SKM-1 (cell line): ENCODE measurements at regions not wholly inside any gene's neighbourhood (a gene's known extent, or its start where the extent isn't known, plus 50 kb on each side); places are given as distances from the start of the nearest gene placed in this dataset.
"Not testable (repeated sequence)": the region's sequence is repeated elsewhere in the genome, so short reads cannot be mapped to it uniquely, and the experiment has no call there.

ENCODE experiments used
- DNase-seq: peaks from one replicate; lab custom pipeline; 2025; ENCODE audit not compliant: unreplicated experiment; lab: John Stamatoyannopoulos, UW

DNA sequence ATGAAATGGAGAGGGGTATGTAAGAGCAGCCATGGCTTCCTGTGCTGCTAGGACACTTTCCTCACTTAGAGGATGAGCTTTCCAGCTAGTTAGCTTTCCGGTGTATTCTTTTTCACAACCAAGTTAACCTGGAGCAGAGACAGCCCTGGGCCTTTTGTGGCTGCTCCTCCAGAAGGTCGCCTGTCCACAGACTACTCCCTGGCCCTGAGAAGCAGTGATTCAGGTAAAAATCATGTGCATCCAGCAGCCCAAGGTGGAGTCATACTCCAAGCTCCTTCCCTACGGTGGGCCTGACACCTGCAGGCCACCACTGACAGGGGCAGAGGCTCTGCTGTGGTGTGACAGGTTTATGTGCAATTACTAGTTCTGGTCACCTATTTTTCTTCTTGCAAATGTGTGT lies 187.2 kb downstream of the ANKRD30B start:
- no peak for DNase-seq

DNA sequence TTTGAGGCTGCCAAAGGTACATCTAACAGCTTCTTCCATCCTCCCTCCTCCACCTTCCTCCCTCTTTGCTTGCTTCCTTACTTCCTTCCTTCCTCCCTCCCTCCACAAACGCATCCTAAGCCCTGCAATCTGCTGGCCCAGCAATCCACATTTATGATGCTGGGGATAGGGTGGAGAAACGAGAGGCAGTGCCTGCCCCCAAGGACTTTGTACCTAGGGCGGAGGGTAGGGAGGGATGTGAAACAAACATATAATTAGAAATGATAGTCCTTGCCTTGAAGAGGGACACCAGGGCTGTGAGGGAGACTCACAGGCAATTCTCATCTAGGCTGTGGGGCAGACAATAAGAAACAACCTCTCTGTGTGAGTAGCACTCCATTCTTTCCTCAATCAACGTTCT lies 188.3 kb downstream of the ANKRD30B start:
- no peak for DNase-seq

DNA sequence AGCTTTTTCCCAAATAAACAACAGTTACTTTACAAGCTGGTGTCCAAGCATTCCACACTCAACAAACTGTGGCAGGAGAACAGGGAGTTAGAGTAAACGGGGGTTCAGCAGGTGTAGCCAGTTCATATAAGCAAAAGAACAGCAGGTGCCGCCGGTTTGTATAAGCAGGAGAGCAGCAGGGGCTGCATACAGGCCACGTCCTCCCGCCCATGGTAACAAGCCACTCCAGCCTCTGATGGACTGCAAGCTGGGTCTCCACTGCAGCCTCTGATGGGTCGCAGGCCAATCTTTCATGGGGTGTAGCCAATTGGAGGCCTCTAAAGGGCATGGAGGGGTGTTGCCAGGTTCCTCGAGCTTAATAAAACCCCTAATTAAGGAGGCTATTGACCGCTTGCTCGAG lies 189.3 kb downstream of the ANKRD30B start:
- DNase-seq, result no peak

DNA sequence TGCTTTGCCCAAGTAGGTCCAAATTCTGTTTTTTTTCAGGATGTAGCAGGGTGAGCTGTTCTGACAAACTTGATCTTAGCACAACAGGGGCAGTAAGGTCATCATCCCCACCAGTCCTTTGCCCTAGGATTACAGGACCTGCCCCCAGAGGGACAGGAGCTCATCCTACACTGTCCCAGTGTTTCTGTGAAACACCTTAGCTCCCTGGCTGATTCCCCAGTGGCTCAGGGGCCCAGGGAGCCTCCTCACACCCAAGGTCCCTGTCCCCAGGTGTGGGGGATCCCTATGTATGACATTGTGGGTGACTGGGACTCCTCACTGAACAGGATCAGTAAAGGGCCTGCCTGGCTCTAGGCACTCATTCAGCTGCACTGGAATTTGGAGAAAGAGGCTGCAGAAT lies 191.2 kb downstream of the ANKRD30B start:
- no peak for DNase-seq

DNA sequence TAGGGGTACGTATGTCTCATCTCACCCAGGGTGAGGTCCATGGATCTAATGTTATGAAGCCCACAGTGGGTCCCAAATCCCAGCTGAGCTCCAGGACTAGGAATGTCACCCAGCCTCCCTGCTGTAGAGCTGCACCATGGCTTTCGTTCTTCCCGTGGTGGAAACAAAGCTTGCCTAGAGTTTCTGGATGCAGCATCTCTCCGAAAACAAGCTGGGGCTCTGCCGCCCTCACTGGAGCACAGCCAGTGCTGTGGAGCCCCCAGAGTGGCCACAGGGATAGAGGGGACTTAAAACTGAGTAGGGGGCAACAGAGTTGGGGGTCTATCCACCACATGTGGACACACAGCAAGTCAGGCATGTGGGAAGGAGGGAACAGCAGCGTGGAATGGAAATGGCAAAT lies 192.1 kb downstream of the ANKRD30B start:
- DNase-seq, result not testable (repeated sequence)

DNA sequence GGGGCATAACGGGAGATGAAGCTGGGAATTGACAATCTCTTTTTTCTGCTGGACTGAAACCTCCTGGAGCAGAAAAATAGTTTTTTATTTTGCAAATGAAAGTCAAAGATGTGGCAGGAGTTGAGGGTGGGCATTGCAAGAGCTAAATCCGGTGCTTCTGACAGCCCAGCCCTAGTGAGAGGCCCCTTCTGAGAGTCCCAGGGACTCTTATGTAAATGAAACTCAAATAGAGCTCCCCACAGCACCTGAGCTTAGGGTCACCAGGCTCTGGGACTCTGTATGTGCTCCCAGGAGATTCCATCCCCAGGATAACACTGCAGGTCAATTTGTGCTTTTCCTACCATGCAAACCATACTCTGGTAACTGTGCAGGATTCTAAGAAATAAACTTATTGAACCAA lies 192.8 kb downstream of the ANKRD30B start:
- DNase-seq, result no peak

DNA sequence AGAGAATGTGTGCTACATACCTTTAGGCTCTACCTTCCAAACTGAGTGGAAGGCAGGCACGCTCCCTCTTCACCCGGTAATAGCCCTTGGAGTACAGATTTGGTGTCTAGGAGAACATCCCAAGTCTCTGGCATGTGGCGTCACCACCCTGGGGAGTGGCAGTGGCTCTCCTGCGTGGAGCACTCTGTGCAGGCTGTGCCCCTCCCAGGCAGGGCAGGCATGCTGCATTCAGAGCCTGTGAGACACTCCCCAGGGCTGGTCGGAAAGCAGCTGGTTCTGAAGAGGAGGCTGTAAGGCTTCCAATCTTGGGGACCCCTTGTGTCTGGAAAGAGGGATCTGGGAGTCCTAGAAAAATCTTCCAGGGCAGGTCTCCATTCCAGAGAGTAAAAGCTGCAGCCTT lies 193.3 kb downstream of the ANKRD30B start:
- no peak for DNase-seq

DNA sequence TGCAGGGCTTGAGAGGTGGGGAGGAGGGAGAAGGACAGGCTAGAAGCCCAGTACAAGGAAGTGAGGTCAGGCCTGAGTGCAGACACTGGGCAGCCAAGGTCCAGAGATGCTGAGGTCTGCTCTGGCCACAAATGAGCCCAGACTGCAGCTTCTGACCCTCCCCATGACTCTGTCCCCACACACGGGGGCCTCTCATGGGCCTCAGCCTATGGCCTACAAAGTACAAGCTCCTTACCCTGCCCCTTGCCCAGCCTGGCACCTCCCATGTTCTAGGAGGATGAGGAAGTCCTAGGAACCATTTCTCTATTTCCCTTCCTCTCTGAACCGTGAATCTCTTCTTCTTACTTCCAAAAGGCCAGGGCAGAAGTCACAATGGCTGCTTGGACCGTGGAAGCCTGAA lies 193.8 kb downstream of the ANKRD30B start:
- no peak for DNase-seq

DNA sequence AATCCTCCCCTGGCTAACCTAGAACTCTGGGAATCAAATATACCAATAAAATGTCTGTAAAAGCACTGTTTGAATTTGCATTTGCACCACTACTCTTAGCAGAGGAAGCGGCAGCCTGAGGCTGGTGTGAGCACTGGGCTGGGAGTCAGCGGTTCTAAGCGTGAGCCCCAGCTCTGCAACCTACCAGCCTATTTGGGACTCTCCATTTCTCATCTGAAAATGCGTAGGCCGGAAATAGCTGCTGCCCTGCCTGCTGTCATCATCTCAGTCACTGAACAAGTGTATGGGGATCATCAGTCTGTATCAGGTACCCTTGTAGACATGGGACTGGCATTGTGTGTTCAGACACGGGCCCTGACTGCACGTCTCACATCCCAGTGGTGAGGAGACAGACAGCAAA lies 194.3 kb downstream of the ANKRD30B start:
- DNase-seq, result no peak

DNA sequence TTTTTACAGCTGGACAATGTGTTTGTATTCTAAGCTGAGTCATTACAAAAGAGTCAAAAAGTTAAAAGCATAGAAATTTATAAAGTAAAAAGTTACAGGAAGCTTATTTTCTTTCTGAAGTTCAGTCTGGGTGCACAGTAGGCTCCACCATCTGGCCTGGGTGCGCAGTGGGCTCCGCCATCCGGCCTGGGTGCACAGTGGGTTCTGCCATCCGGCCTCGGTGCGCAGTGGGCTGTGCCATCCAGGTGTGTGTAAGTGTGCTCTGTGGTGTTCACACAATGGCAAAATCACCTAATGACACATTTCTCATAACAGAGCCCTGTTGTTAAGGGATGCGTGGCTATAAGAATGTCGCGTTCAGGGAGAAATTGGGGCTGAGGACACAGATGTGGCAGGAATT lies 195.5 kb downstream of the ANKRD30B start:
- DNase-seq, result no peak

DNA sequence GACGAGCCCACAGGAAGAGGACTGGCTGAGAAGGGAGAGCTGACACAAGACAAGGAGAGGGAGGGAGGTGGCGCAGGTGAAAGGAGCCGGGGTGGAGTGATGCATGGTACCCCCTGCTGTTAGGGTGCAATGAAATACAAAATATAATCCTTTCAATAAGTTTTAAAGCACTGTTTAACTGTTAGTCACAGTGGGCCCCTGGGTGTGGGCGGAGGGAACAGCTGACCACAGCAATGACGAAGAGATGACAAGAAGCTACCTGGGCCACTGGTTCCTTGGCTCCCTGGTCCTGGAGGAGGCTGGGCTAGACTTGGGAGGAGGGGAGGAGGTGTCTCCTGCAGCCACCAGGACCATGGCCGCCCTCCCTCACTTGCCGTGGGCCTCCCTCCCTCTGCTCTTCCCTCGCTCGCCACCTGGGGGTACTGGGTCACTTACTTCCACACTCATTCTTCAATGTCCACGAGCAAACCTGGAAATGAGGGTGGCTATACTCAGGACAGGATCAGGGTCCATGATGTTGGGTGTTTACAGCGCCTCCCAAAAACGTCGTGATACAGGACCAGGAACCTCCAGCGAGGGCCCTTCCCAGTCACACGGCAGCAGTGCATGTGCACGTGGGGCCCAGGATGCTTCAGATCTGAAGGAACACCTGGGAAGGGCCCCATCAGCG lies 196.1 kb downstream of the ANKRD30B start:
- DNase-seq, result no peak

DNA sequence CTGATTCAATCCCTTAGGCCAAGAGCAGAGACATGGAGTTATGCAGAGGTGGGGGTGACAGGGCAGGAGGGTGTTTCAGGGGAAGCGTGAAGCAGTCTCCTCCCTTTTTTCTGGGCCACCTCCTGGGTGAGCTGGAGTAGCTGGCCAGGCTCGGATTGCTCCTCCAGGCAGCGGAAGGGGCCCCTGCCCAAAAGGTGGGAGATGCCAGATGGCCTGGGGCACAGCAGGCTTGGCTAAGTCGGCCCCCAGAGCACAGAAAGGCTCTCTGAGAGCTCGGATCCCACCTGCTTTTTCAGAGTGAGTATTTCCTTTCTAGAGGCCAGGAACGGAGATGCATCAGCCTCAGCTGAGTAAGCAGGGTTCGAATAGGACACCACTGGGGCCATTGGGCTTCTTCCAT lies 196.9 kb downstream of the ANKRD30B start:
- no peak for DNase-seq

DNA sequence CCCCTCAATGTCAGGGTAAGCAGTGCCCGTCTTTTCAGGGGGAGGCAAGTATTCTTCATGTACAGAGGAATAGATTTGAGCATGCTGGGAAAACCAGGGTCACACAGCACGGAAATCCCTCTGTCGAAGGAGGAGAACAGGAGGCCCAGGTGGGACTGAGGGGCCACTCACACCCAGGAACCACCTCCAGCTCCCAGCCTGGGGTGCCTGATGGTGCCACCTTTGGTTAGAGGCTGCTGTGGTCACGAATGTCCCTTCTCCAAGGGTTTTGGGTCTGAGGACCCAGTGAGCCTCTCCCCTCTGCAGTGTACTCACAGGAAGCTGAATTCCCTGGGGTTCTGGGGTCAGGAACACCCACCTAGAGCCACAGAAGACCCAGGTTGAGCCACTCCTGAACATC lies 197.3 kb downstream of the ANKRD30B start:
- DNase-seq, result no peak

DNA sequence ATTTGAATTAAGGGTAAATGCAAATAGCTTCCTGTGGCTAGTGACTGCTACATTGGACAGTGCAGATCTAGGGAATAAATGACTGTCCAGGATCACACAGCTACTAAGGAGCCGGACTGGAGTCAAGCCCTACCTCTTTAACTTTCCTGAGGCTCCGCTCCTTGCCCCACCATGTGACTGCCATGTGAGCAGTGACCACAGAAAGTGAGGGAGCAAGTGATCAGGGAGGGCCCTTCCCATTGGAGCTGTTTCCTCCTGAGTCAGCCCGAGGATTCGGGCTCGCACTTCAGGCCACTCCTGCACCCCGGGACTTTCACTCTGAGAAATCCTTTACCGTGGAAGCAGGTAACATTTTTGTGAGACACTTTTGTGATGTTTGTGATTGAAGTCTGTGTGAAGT lies 198.0 kb downstream of the ANKRD30B start:
- no peak for DNase-seq

DNA sequence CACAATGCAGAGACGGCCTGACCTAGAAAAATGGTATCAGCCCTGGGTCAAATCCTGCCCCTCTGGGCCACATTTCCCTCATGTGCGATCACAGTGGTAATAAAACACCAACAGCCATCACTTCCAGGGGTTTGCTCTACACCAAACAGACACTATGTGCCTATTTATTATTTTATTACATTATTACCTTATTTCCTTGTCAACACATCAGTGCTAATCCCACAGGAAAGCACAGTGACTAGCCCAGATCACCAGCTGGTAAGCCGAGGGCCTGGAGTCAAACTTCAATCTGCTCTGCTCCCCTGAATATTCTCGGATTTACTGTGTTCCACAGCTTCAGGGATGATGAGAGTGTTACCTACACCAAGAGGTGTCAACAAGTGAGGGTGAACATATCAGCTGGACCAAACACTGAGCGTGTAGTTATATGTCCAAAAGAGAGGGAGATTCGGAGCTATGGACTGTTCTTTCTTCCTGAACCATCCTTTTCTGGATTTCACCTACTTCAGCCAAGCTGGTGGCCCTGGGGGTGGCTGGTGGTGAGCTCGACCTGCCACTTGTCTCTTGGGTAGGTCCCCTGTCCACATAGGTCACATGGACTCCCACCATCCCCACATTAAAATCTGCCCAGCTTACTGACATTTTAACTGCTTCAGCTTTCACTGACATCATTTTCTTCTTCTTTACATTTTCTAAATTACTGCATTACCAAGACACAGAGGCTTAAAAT lies 198.9 kb downstream of the ANKRD30B start:
- not testable (repeated sequence) for DNase-seq

DNA sequence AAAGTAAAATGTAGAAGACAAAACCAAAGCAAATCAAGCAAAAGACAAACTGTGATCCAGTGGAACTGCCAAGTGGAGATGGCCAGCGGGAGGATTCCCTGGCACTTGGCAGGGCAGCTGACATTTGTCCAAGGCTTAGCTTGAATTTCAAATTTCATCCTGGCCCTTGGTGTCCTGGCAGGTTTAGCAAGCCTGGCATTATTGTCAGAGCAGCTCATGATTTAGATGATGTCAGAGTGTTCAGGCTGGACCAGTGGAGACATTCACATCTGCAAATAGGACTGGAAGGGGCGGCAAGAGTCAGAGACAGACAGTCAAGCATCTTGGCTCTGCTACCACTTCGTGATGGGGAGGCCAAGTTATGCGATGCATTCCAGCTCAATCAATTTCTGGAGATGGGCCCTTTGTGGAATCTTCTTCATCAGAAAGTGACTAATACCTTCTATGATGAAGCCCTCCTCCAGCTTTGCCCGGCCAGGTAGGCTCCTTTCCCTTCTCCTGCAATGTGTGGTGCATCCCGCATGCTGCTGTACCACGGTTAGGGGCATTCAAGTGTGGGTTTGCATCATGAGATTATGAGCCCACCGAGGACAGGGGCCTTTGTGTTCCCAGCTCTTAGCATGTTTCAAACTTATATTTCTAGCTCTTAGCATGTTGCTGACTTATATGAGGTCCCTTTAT lies 199.7 kb downstream of the ANKRD30B start:
- no peak for DNase-seq

DNA sequence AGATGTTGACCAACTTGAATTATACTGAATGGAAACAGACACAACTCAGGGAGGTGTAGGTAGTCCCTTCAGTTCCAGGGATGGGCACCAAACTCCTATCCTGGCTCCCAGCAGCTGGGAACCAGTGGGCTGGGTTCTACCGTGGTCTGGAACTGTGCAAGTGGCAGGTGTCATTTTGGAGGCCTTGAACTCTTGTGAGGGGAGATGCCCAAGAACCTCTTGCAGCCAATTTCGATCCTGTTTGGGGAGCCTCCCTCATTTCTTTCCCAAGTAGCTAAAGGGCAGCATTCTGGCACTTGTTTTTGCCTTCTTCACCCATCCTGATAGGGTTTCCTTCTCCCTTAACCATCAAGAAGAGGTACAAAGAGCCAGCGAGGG lies 200.2 kb downstream of the ANKRD30B start:
- DNase-seq, result no peak

DNA sequence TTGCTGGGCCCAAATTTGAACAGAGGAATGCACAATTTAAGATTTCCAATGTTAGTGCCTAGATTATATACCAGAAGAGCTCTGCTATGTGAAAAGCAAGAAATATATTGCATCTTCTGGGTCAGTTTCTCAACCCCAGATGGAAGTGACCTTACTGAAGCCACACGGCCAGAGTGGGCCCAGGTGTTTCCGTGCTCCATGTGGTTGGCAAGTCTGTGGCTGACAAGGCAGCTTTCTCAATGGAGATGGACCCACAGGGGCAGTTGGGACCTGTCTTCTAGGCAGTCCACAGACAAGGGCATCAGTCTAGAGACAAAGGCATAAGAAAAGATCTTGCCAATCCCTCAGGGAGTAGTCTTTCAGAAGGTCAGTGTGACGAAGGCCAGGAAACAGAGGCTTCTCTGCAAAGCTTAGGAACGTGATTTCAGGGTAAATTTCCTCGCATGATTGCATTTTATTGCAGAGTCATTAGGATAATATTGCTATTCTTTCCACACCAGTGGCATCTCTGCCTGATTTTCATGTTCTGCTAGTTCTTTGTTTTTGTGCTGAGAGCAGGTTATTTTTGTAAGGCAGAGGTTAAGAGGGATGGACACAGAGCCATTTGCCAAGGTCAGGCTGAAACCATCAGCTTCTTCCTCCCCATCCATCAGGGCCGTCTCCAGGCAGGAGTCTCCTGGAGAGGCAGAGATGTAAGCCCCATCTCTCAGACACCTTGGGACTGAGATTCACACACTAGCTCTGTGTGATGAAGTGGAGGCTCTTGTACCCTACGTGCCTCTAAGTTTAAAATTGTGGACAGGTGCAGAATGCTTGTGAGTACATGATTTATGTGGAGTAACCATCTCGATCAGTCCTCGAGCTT lies 202.1 kb downstream of the ANKRD30B start:
- no peak for DNase-seq

DNA sequence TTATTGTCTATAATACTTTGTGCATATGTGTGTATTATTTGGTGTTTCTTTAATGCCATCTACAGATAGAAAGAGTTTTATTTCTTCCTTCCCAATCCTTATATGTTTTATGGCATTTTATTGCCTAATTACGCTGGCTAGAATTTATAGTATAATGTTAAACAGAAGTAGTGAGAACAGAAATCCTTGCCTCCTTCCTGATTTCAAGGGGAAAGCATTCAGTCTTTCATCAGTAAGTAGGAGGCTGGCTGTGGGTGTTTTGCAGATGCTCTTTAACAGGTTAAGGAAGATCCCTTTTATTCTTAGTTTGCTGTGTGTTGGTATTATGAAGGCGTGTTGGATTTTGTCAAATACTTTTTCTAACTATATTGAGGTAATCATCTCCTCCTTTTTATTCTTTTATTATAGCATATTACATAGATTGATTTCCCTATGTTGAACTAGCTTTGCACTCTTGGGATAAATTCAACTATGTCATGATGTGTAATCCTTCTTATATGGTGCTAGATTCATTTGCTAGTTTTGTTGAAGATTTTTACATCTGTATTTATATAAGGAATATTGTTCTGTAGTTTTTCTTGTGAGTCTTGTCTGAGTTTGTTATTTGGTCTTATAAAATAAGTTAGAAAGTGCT lies 204.6 kb downstream of the ANKRD30B start:
- DNase-seq, result not testable (repeated sequence)

DNA sequence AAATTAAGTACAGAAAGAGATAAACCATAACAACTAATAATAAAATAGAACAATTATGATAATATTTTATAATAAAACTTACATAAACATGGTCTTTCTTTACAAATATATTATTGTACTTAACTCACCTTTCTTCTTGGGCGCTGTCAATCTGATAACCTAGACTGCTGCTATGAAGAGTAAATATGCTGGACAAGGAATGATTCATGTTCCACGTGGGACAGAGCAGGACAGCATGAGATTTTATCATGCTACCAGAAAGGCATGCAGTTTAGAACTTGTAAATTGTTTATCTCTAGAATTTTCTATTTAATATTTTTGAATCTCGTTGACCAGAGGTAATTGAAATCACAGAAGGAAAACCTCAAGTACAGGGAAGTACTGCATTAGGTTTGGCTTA lies 210.7 kb downstream of the ANKRD30B start:
- no peak for DNase-seq

DNA sequence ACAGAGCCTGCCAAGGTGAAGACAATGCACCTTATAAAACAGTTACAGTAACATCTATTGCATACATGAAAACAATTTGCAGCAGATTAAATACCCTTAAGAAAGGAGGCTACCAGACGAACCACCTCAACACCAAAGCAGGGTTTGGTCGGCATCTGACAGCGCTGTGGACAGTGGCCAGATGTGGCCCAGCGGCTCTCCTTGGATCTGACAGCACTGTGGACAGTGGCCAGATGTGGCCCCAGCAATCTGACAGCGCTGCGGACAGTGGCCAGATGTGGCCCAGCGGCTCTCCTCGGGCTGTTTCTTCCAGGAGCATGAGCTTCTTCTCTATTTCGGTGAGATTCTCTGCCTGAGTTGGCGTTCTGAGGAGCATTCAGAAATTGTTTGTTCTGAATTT lies 211.6 kb downstream of the ANKRD30B start:
- DNase-seq, result no peak
